Subcutaneous abdominal adipose tissue (tissue), 5 donors: ENCODE measurements at regions not wholly inside any gene's neighbourhood (a gene's known extent, or its start where the extent isn't known, plus 50 kb on each side); places are given as distances from the start of the nearest gene placed in this dataset.

ENCODE experiments used
- H3K27ac ChIP-seq: one replicate; pipeline ENCODE4 v1.7.0; 2013; ENCODE audit warnings: low read depth, mild to moderate bottlenecking, inconsistent platforms, low read length, moderate library complexity
- H3K27me3 ChIP-seq, 5 donors: one replicate each; pipeline ENCODE4 v1.7.0; 2013; ENCODE audit warnings: low read length in 5 of 5, inconsistent platforms in 1 of 5; ENCODE audit not compliant: control insufficient read depth in 5 of 5, insufficient read depth in 4 of 5
- H3K36me3 ChIP-seq, 5 donors: one replicate each; pipeline ENCODE4 v1.7.0; 2013; ENCODE audit warnings: low read length in 5 of 5; ENCODE audit not compliant: control insufficient read depth in 5 of 5, insufficient read depth in 5 of 5
- H3K4me1 ChIP-seq, 5 donors: one replicate each; pipeline ENCODE4 v1.7.0; 2013; ENCODE audit warnings: low read length in 5 of 5, mild to moderate bottlenecking in 3 of 5, moderate library complexity in 1 of 5; ENCODE audit not compliant: control insufficient read depth in 5 of 5, insufficient read depth in 5 of 5
- H3K4me3 ChIP-seq, 5 donors: one replicate each; pipeline ENCODE4 v1.7.0; 2013; ENCODE audit warnings: low read length in 5 of 5, low read depth in 1 of 5
- H3K9ac ChIP-seq, 5 donors: one replicate each; pipeline ENCODE4 v1.7.0; 2013; ENCODE audit warnings: low read length in 5 of 5, mild to moderate bottlenecking in 4 of 5, moderate library complexity in 3 of 5
- H3K9me3 ChIP-seq, 5 donors: one replicate each; pipeline ENCODE4 v1.7.0; 2013; ENCODE audit warnings: low read length in 5 of 5; ENCODE audit not compliant: control insufficient read depth in 5 of 5
- donor health status: healthy.
- donor health status: healthy.
- donor health status: healthy.
- donor health status: healthy.
- donor health status: healthy.

DNA sequence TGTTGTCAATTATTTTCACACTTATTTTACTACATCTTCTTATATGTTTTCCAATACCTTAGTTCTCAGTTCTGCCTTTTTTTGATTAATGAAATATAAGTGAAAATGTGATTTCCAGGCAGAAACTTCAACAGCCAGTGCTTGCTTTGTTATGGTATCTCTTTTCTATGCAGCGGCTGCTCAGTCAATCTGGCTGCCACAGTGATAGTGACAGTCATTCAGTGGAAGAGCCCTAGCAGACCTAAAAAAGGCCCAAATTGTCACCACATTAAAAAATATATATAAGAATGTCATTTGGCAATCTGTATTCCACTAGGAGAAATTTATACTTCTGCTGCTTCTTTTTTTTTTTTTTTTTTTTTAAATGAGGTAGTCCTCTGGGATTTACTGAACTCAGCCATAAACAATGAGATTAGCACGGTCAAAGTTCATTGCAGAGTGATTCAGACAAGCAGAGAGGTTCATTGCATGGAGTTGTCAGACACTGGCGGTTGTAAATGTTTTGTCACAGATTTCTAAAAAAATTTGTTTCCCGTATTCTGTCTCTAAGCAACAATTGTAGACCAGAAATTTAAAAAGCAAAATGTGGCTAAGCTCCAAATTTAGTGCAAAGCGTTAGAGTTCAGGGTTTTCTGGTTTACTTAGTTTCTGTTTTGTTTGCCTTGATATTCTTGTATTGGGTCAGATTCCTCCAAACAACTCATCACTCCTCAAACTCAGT is 94.7 kb upstream of the PRR20A start:
- Histone ChIP-seq H3K27me3 (no peaks in the 10 kb centered on the region), H3K4me1 (peaks cover 0 to 11% (median 3%) of the 10 kb centered on the region in 5 donors), H3K9ac (peak overlapping the region in 2 of 5 donors; percentile 26 to 48), H3K36me3 (peaks cover 0 to 6% (median 0%) of the 10 kb centered on the region in 5 donors), H3K9me3 (peaks cover 0 to 22% (median 15%) of the 10 kb centered on the region in 5 donors), H3K27ac (peak overlapping the region; percentile 74), H3K4me3 (peak overlapping the region in 4 of 5 donors; percentile 6 to 49 (median 44))

DNA sequence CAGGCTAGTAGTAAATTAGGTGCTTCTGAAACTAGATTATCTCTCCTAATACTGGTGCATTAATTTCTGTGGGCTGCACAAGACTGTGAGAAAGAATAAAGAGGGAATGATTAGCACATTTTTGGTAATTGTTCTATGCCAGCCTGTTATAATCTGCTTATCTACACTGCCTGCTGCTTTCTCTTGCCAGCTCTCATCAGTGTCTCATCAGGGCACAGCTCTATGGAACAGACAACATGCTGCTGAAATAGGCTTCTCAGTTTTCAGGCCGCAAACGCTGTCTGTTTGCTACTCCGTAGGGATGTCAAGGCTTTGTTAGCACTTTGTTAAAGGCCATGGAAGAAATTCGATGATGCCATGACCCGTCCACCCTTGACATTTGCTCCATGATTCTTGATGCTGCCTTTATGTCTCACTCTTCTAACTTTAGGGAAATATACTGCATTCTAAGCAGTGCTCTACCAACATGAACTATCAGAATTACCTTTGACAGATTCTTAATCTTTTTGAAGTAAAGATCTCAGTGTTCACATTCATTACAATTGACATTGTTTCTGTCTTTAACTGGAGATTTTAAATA is 84.0 kb upstream of the PRR20A start:
- Histone ChIP-seq H3K27ac (no peak overlapping the region), H3K9ac (no peak overlapping the region), H3K4me3 (no peak overlapping the region), H3K4me1 (peaks cover 0 to 8% (median 0%) of the 10 kb centered on the region in 5 donors), H3K36me3 (no peaks in the 10 kb centered on the region), H3K27me3 (no peaks in the 10 kb centered on the region), H3K9me3 (peaks cover 0 to 4% (median 0%) of the 10 kb centered on the region in 5 donors)

DNA sequence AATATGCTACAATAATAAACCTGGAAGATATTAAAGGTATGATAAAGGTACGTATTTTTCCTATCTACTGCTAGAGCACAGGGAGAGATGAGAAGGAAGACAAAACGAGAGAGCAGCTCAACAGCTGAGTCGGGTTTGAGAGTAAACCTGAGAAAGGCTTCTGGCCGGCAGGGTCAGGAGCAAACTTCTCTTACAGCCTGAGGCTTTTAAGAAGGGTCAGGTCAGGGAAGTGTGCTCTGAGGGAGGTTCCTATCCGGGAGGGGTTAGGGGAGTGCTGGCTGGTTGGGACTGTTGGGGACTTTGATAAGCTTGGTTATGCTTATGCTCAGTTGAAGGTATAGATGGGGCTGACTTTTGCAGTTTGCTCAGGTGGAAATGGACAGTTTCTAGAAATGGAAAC is 77.7 kb upstream of the PRR20A start:
- Histone ChIP-seq H3K27ac (no peak overlapping the region), H3K27me3 (no peaks in the 10 kb centered on the region), H3K4me1 (peaks cover 0 to 8% (median 0%) of the 10 kb centered on the region in 5 donors), H3K9me3 (no peaks in the 10 kb centered on the region), H3K9ac (no peak overlapping the region), H3K36me3 (no peaks in the 10 kb centered on the region), H3K4me3 (no peak overlapping the region)

DNA sequence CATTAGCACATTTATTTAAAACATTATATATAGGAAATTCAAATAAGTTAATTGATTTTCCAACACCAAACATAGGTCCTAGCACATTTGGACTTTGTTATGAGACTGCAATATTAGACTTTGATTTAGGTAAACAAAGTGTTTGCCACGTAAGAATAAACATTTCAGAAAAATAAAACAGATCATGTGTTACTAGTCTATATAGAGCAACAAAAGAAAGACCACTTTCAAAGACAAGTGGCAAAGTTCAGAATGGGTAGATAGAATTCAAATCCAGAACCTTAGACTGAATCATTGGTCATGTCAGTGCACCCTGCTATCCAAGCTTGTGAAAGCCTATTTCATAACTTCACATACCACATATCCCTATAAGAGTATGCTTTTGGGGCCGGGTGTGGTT is 66.7 kb upstream of the PRR20A start:
- H3K27me3 ChIP-seq: no peaks in the 10 kb centered on the region
- no peaks in the 10 kb centered on the region for H3K4me1 ChIP-seq
- no peak overlapping the region for H3K4me3 ChIP-seq
- H3K36me3 ChIP-seq: no peaks in the 10 kb centered on the region
- no peaks in the 10 kb centered on the region for H3K9me3 ChIP-seq
- H3K9ac ChIP-seq: no peak overlapping the region
- no peak overlapping the region for H3K27ac ChIP-seq

DNA sequence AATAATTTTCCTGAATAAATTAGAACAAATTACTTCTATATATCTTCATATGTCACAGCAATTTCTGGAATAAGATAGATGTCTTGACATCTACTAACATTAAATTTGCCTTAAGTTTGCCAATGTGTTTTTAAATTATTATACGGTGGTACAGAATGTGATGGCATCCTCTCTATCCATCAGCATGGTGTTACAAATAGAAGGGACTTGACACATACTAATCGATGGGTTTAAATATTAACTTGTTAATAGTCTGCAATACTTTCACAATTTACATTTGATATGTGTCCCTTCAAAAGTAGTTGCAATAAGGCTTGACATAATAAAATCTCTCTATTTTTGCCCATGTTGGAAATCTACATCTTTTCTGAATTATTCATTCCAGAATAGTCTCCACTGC is 65.1 kb upstream of the PRR20A start:
- Histone ChIP-seq H3K27me3 (no peaks in the 10 kb centered on the region), H3K36me3 (no peaks in the 10 kb centered on the region), H3K4me1 (no peaks in the 10 kb centered on the region), H3K4me3 (no peak overlapping the region), H3K27ac (no peak overlapping the region), H3K9ac (no peak overlapping the region), H3K9me3 (peaks cover 0 to 3% (median 0%) of the 10 kb centered on the region in 5 donors)

DNA sequence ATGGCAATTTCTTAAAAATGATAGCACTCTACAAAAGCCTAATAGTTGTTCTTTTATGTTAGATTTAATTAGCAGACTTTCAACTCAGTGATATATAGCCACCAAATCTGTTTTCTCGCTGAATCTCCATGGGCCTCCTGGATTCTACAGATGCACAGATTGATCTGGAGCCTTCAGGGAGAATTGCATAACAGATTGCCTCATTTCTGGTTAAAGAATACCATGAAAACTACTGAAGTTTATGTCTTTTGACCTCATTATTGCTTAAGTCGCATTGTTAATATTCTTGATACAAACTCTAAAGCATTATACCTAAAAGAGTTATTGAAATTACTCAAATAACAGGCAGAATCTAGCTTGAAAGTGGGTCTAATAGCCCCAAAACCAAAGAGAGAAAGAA is 53.7 kb upstream of the PRR20A start:
- no peak overlapping the region for H3K9ac ChIP-seq
- H3K27ac ChIP-seq: no peak overlapping the region
- no peaks in the 10 kb centered on the region for H3K9me3 ChIP-seq
- no peak overlapping the region for H3K4me3 ChIP-seq
- peaks cover 0 to 9% (median 0%) of the 10 kb centered on the region in 5 donors for H3K4me1 ChIP-seq
- no peaks in the 10 kb centered on the region for H3K36me3 ChIP-seq
- no peaks in the 10 kb centered on the region for H3K27me3 ChIP-seq
